PC-9 (cell line): ENCODE measurements at regions not wholly inside any gene's neighbourhood (a gene's known extent, or its start where the extent isn't known, plus 50 kb on each side); places are given as distances from the start of the nearest gene placed in this dataset.

ENCODE experiments used
- BruUV-seq: library from RNA; stranded (reverse); fragments of 400-500 nt; replicated peaks from 2 replicates; lab custom pipeline; 2021; lab: Mats Ljungman, UMichigan
- CTCF ChIA-PET: fragments of 300-600 bp; sonication (Branson Sonifier 250); formaldehyde crosslinking; loops from one replicate; lab custom pipeline; 2022; ENCODE audit warnings: antibody characterized with exemption; lab: Charles Lee
- POLR2A ChIA-PET: fragments of 300-600 bp; sonication (Branson Sonifier 250); formaldehyde crosslinking; loops from one replicate; lab custom pipeline; 2022; ENCODE audit warnings: antibody characterized with exemption; ENCODE audit not compliant: unreplicated experiment; lab: Charles Lee
- DNase-seq, 2 experiments: peaks; one replicate each; pipeline versions ENCODE4 v3.0.0 to v3.0.0-alpha.2; 2015 to 2022; ENCODE audit warnings: mixed read lengths in 1 of 2
- H2AFZ ChIP-seq: fragments of 200-600 bp; sonication (generic); 2 replicates; pipeline ENCODE4 v1.8.1; 2017; ENCODE audit warnings: antibody characterized with exemption
- H3F3A ChIP-seq: fragments of 200-600 bp; sonication (generic); 2 replicates; pipeline ENCODE4 v1.8.1; 2017; ENCODE audit warnings: antibody characterized with exemption, mild to moderate bottlenecking, low read depth; ENCODE audit not compliant: insufficient read depth
- H3K27ac ChIP-seq: fragments of 200-600 bp; sonication (generic); 2 replicates; pipeline ENCODE4 v1.6.1; 2016; ENCODE audit warnings: mixed run types
- H3K27me3 ChIP-seq: fragments of 200-600 bp; sonication (generic); 2 replicates; pipeline ENCODE4 v1.6.1; 2016; ENCODE audit warnings: low read depth, mixed run types; ENCODE audit not compliant: insufficient read depth
- H3K36me3 ChIP-seq: fragments of 200-600 bp; sonication (generic); 2 replicates; pipeline ENCODE4 v1.6.1; 2016; ENCODE audit warnings: low read depth, mixed run types
- H3K4me1 ChIP-seq: fragments of 200-600 bp; sonication (generic); replicated peaks from 2 replicates; pipeline ENCODE4 v1.6.1; 2016; ENCODE audit warnings: mixed run types; ENCODE audit not compliant: insufficient read depth
- H3K4me2 ChIP-seq: fragments of 200-600 bp; sonication (generic); 2 replicates; pipeline ENCODE4 v1.6.1; 2017; ENCODE audit warnings: mixed run types
- H3K4me3 ChIP-seq: fragments of 200-600 bp; sonication (generic); 2 replicates; pipeline ENCODE4 v1.6.1; 2016; ENCODE audit warnings: mixed run types
- H3K79me2 ChIP-seq: fragments of 200-600 bp; sonication (generic); 2 replicates; pipeline ENCODE4 v1.6.1; 2017; ENCODE audit warnings: low read depth, mixed run types
- H3K9me2 ChIP-seq: fragments of 200-600 bp; sonication (generic); 2 replicates; pipeline ENCODE4 v1.8.1; 2017; ENCODE audit warnings: mild to moderate bottlenecking; ENCODE audit not compliant: insufficient read depth
- H3K9me3 ChIP-seq: fragments of 200-600 bp; sonication (generic); 2 replicates; pipeline ENCODE4 v1.8.1; 2016; ENCODE audit warnings: low read depth; ENCODE audit not compliant: insufficient read depth
- H4K20me1 ChIP-seq: fragments of 200-600 bp; sonication (generic); 2 replicates; pipeline ENCODE4 v1.8.1; 2017; ENCODE audit not compliant: insufficient read depth
- CTCF ChIP-seq: fragments of 200-600 bp; sonication (generic); conservative IDR thresholded peaks from 2 replicates; pipeline ENCODE4 v1.6.1; 2017; ENCODE audit warnings: mixed run types, antibody characterized with exemption, mild to moderate bottlenecking, moderate library complexity
- EZH2 ChIP-seq: fragments of 200-600 bp; sonication (generic); IDR thresholded peaks from 2 replicates; pipeline ENCODE4 v1.8.0; 2017; ENCODE audit warnings: antibody characterized with exemption, low read depth
- intact Hi-C: fragments of 100-400 bp; cut with micrococcal nuclease; formaldehyde crosslinking; loops from one replicate; pipeline ENCODE4 v1.10.0; 2022; ENCODE audit not compliant: unreplicated experiment

DNA sequence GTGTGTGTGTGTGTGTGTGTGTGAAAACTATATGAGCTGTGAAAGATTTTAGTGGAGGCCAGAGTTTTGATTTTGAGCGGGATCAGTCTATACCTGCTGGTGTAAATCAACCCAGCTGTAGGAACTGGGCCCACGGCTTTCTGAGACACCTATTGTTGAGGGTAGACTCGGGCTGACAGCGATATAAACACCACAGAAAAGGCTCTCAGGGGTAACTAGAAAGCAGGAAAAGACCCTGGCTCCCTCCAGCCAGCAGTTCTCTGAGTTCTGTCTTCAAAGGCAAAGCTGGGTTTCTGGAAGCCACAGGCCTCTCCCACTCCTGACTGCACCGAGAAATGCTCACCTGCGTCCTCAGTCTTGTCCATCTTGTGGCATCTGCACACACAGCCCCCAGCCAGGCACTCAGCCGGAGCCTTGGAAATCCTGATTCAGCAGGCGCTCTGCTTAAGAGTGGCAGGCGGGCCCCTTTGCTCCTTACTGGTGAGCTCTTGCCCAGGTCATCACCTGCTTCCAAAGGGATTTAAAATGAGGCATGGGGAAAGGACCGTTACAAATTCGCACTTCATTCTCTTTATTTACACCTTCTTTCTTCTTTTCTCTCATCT is 223.3 kb downstream of the NDUFS4 start:
- Histone ChIP-seq H4K20me1 (no peaks in the 10 kb centered on the region), H3K9me2 (no peaks in the 10 kb centered on the region), H3K4me3 (no peak overlapping the region), H3K27me3 (no peaks in the 10 kb centered on the region), H2AFZ (no peak overlapping the region), H3K4me1 (no peaks in the 10 kb centered on the region), H3F3A (no peaks in the 10 kb centered on the region), H3K79me2 (no peaks in the 10 kb centered on the region), H3K9me3 (no peaks in the 10 kb centered on the region), H3K27ac (no peak overlapping the region), H3K36me3 (no peaks in the 10 kb centered on the region), H3K4me2 (no peak overlapping the region)
- BruUV-seq, result no TSS peak
- ChIA-PET POLR2A (no interaction called here), CTCF (no interaction called here)
- DNase-seq, result no peak
- TF ChIP-seq EZH2 (no peak), CTCF (no peak)
- intact Hi-C loops, result no loop called here

GRCh38 chr5:53784596-53784995 is 224.2 kb downstream of the NDUFS4 start:
- H4K20me1 ChIP-seq, result no peaks in the 10 kb centered on the region
- intact Hi-C loops, result no loop called here
- no peak overlapping the region for H3K4me2 ChIP-seq
- no TSS peak for BruUV-seq
- no peaks in the 10 kb centered on the region for H3F3A ChIP-seq
- H3K27ac ChIP-seq, result no peak overlapping the region
- H3K27me3 ChIP-seq, result no peaks in the 10 kb centered on the region
- CTCF ChIA-PET, result interaction anchor here (0.7 kb wide), 1 partner anchor 100 kb away, joined by 14 read pairs; no protein-coding TSS in a partner anchor
- TF ChIP-seq EZH2 (no peak), CTCF (no peak)
- no peak overlapping the region for H3K4me3 ChIP-seq
- H2AFZ ChIP-seq, result no peak overlapping the region
- DNase-seq, result no peak
- H3K36me3 ChIP-seq, result no peaks in the 10 kb centered on the region
- no peaks in the 10 kb centered on the region for H3K4me1 ChIP-seq
- no peaks in the 10 kb centered on the region for H3K79me2 ChIP-seq
- no peaks in the 10 kb centered on the region for H3K9me3 ChIP-seq
- no peaks in the 10 kb centered on the region for H3K9me2 ChIP-seq
- POLR2A ChIA-PET, result no interaction called here

- no peak overlapping the region for H2AFZ ChIP-seq
- H3K4me1 ChIP-seq, result no peaks in the 10 kb centered on the region
These were observed 225.5 kb downstream of the NDUFS4 start for GRCh38 chr5:53785924-53786323.

More at GRCh38 chr5:53785924-53786323, 225.5 kb downstream of the NDUFS4 start:
- Histone ChIP-seq H3K79me2 (no peaks in the 10 kb centered on the region), H3F3A (no peaks in the 10 kb centered on the region), H3K9me3 (no peaks in the 10 kb centered on the region), H3K27me3 (no peaks in the 10 kb centered on the region), H3K9me2 (no peaks in the 10 kb centered on the region), H3K4me3 (no peak overlapping the region), H3K27ac (no peak overlapping the region), H3K4me2 (no peak overlapping the region), H4K20me1 (no peaks in the 10 kb centered on the region), H3K36me3 (no peaks in the 10 kb centered on the region)
- intact Hi-C loops, result no loop called here
- DNase-seq, result no peak
- ChIA-PET POLR2A (no interaction called here), CTCF (no interaction called here)
- BruUV-seq, result no TSS peak
- TF ChIP-seq EZH2, result no peak
- no peak for TF ChIP-seq CTCF
